HG03060 (cell line): ENCODE measurements at regions not wholly inside any gene's neighbourhood (a gene's known extent, or its start where the extent isn't known, plus 50 kb on each side); places are given as distances from the start of the nearest gene placed in this dataset.

Experiments
- ATAC-seq: cut with Tn5 transposase; IDR thresholded peaks from one replicate; pipeline ENCODE4 v1.9.1; 2021; ENCODE audit warnings: low read depth, moderate number of reproducible peaks; ENCODE audit not compliant: unreplicated experiment

DNA sequence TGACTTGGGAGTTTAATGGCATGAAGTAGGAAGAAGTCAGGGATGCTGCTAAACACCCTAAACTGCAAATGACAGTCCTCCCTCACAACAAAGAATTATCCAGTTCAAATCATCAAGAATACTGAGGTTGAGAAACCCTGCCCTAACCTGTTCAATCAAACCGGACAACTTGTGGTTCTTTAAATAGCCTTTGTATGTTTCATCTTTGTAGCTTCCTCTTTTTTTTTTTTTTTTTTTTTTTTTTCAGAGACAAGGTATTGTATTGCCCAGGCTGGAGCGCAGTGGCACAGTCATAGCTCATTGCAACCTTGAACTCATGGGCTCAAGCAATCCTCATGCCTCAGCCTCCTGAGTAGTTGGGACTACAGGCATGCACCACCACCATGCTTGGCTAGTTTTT is 52.5 kb upstream of the TTC29 start:
- ATAC-seq, result peak; percentile 49

DNA sequence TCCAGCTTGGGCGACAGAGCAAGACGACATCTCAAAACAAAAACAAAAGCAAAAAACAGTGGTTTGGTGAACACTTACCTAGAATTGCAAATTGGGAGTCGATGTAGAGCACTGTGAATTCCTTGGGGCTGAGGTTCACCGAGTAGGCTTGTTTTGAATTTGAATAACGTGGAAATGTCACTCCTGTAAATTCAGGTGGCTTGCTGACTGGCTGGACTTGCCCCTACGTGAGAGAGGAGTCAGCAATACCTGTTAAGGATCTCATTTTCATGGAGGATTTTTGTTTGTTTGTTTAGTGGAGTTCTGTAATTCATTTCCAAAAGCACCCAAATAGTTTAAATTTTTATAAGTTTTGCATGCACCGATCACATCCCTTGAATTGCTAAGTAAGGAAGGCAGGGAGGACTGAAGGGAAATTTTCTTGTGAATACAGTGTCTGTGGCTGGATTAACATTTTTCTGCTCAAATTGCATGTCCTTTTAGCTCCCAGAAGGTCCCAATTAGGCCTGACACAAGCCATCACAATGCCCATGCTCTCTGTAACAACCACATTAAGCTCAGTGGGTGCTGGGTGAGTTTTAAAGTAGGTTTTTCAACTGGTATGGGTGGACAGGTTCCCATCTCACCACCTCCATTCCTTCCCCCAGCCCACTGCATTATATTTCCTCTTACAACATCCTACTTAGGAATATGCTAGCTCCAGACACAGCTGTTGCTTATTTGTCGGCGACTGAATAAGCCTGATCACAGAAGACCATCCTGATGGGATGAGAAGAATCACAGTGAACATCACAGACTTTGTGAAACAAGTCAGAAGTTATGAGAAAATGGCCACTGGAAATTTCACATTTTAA is 58.5 kb upstream of the TTC29 start:
- ATAC-seq, result no peak

DNA sequence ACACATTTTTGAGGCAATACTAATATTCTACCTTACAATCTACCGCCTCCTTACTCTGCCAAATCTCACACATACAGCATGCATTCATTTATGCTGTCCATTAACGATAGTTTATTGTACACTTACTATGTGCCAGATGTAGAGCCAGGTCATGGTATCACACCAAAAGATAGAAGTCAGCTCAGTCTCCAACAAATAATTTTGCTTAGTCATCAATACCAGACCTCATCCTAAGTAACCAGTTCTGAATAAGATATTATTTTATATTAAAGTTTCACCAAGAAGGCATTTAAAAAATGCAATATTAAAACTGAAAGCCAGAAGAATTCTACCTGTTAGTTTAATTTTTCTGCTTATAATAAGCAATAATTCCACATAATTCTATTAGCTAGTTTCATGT is 60.6 kb upstream of the TTC29 start:
- ATAC-seq, result no peak

DNA sequence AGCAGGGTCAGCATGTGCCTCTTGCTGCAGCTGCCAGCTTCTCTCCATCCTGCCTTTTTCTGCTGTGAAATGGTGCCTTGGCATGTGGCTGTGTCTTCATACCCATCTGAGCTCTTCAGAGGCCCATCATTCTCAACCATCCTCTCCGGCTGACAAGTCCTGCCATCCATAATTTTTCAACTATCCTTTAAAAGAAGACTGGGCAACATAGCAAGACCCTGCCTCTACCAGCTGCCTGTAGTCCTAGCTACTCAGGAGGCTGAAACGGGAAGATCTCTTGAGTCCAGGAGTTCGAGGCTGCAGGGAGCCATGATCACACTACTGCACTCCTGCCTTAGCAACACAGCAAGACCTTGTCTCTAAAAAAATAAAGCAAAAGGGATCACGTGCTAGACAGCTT is 64.2 kb upstream of the TTC29 start:
- ATAC-seq, result no peak

DNA sequence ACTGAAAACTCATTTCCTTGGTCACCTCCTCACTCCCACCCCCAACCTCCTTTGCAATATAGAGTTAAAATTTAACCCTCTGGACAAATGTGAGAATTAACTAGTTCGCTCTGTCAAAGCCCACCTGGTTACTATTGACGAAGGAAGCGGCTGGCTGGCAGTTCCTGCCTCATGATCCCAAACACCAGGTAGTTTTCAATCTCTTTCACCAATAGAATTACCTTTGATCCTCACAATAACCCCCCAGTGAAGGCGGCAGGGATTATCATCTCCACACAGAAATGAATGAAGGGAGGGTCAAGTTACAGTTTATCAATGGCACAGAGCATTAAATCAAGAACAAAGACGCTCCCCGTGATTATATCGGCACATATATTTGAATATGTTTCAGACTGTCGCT is 65.7 kb upstream of the TTC29 start:
- ATAC-seq, result no peak

DNA sequence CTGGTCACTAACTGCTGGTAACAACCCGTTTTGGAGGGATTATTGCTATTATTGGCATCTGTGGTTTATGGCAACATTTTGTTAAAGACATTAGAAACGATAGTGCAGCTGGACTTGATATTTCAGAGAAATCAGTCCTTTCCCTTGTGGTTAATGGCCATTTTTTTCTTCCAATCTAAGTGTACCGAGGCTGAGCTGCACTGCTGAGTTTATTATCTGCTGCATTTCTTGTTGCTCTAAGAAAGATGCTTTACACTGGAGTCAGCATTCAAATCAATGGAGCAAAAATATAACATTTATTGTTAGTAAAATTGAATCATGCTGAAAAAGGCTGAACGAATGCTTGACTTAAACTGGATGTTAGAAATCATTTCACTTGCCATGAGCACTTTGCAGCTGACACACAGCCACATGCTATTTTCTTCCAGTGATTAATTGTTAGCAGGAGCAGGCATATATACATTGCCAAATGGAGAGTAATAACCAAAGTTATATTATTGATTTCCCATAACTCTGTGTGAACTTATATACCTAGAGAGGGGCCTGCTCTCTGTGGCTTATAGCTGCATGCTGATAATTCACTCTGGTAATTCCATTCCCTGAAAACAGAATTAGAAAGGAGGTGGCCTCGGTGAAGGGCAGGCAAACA is 66.5 kb upstream of the TTC29 start:
- ATAC-seq, result no peak

DNA sequence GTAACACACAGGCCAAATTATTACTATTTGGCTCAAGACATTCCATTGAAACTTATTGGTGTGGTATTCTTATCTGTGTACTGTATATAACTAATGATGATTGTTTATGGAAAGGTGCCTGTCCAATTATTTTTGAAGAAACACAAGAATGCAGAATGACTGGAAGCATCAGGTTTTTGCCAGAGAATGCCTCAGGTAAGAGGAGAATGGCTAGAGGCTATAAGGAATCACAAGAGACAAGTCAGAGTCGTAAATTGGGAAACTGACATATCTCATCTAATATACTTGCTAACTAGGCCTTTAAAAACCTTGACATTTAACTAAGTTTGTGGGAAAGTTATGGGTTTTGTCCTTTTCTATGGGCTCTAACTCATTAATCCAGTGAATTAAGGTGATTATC is 69.3 kb upstream of the TTC29 start:
- ATAC-seq, result no peak

DNA sequence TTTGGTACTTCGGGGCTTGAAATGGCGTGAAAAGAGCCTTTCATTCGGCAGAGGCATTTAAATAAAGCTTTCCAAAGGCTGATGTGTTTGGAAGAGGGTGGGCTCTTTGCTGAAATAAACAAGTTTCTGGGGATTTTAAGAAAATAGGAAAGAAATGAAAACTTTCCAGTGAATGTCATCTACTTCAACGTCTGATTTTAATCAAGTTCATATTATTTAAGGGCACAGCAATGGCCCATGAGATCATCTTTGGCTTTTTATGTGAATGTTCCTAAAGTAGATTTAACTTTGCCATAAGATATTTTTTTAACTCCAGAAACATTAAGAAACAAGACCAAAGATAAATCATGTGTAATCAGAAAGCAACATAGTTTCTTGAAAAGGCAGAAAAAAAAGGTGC is 69.8 kb upstream of the TTC29 start:
- no peak for ATAC-seq

DNA sequence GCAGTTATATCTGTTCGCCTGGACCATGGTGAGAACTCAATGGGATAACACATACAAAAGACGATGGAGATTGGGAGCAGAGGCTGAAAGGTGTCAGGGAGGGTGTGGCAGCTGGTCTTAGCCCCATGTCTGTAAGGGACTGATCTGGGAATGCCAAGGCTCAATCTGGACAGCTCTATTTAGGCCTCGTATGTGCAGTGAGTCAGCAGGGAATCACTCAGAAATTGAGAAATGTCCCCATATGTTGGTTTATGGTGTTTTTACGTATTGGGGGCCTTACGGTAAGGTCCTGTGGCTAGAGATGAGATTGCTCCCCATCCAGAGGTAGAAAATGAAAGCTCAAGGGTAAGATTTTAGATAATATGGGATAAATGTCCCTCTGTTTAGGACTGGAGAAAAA is 71.4 kb upstream of the TTC29 start:
- ATAC-seq, result no peak

DNA sequence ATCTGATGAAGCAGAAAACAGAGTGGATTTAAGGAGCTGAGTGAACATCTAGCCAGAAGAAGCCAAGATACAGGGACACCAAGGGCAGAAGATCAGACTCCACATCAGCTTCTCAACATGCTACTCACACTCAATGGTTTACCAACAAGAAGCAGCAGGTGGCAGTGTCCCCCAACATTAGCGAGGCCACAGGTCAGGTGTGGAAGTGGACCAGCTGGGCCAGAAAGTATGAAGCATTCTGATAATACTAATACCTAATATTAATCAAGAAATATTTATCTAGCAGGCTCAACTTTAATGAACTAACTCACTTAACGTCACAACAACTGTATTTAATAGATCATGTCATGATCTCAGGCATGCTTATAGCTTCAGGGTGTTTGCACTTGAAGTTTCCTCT is 73.4 kb upstream of the TTC29 start:
- ATAC-seq, result peak; percentile 80

DNA sequence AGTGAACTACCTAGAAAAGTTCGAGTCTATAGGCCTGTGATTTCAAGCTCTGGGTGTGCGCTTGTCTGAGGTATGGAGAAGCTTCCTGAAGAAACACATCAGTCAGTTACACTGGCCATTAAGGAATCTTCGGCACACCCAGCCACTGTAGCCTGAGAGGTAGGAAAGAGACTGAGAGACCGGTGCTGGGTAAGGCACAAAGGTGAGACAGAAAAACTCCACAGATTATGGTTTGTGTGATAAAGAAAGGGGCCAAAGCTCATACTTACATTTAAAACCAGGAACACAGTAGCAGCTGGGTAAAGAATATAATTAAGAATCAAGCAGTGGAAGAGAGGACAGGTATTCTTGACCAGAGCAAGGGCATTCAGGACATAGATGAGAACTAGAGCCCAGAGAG is 74.8 kb upstream of the TTC29 start:
- ATAC-seq, result no peak

DNA sequence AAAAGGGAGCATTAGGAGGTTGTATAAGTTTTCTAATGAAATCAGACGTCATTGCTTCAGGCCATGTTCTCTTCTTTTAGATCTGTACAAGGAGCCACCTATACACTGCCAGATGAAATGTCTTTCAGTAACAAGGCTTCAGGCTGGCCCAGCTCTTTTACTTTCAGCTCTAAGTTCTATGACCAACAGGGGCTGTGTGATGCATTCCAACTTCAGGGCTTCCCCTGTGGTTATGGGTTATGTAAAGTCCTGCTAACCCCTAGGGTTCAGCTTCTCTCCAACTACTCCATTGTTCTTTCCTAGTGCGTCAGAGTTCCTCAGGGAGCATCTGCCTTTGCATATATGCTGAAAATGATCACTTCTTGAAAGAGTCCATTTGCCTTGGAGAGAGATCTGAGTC is 79.4 kb upstream of the TTC29 start:
- ATAC-seq, result no peak

DNA sequence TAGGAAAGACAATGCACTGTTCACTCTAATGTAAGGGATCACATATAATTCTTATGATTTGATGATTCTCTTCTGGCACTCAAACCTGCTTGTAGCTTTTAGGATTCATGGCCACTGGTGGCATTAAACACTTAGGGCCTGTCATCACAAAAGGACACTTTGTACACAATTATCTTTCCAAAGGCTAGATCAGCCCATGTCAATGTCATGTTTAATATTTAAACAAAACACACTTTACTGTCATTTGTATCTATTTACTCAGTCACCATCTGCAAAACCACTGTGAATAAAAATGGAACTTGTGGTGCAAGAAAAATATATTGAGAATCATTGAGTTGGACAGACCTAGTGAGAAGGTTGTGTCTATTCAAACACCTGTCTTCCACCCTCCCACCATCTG is 83.6 kb upstream of the TTC29 start:
- ATAC-seq, result no peak

DNA sequence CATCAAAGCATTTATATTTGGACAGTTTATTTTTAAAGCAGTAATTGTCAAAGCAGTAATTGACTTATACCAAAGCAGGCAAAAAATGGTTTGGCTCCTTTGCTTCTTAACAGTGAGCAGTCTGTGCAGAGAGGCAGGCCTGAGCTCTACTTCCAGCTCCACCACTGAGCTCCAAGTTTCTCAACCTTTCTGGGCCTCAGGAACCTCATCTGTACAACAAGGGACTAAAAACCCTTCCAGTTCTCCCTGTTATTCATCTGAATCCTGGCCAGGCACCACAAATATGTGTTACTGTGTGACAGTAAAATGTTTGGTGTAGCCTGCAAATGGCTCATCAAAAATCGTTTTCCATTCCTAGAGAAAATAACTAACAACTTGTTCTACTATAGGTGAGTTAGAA is 88.7 kb upstream of the TTC29 start:
- no peak for ATAC-seq

DNA sequence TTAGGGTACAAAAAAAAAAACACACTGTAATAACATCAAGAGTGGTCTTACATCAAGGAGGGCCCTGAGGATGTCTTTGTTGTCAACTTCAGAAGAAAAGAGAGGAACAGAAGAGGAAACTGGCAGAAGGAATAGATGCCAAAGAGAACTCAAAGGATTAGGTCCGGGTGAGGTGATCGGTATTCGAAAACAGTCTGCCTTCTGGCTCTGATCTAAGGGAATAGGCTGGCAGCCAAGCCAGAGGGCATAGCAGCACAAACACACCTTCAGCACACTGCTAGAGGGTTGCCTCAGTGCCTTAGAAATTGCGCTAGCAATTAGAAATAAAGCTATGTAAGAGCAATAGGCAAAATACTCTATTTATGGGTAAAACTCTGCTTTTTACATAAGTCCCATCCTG is 91.4 kb upstream of the TTC29 start:
- no peak for ATAC-seq

DNA sequence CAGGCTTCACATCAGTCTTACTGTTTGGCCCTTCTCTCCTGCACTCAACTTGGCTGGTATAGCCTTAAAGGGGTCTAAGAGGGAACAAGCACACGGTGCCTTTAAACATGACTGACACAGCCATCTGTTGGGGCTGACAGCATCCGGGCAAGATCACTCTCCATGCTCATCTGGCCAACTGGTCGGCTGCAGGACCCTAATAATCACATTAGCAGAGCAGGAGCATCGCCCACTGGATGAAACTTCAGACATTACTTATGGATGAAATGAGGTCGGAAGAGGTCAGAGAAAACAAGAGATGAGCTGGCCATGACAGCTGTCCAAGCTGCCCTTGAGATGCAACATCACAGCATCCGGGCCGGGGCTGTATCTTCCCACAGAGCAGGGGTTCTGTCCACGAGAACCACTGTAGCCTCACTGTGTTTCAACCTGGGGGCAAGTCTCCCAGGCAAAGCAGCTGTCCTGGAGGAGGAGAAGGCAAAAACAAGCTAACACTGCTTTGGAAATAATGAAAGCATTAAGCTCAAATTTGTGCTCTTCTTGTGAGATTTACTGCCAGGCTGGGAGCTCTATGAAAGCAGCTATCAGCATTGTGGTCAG is 94.4 kb upstream of the TTC29 start:
- ATAC-seq, result no peak

DNA sequence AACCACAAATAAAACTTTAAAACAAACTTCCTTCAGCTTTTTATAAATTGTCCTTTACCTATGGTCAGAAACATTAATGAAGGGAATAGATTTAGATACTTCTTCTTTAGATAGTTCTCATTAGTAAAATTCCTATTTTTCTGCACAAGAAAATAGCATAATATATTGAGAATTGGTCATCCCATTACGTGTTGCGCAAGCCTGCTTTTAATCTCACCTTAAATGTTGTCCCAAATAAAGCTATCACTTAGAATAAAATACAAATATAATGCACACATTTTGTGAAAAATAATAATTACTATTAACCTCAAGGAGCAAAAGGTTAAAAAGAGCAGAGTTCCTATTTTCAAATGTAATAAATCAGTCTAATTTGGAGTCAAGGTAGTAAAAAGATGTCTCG is 95.2 kb upstream of the TTC29 start:
- no peak for ATAC-seq

DNA sequence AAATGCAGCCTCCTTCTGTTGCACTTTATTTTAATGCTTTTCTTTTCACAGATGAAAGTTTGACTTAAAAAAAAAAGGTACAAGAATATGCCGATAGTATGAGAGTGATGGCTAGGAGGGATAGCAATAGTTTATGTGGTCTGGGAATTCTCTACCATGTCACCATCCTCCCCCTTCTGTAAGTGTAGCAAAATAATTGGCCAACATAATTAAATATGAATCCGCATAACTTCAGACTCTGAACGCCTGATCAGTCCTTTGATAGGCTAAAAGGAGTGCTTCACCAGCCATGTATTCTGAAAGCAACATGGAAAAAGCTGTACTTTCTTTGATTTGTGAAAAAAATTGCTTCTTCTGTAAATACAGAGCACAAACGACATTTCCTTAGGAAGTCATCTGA is 95.7 kb upstream of the TTC29 start:
- ATAC-seq, result no peak

DNA sequence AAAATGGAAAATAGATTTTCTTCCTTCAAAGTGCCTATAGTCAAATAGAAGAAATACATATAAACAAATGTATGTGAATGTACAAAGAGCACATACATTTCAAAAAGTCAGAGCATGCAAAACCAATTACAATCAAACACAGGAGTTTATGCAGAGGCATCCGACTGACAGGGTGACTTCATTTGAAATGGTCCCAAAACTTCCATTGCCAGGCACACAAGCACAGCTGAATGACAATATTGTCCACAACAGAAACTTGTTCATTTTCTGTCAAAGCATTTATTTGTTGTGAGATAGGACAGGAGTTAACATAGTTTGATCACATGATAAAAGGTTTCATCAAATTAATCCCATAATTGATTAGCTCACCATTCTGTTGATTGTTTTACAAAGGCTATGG is 96.4 kb upstream of the TTC29 start:
- no peak for ATAC-seq

DNA sequence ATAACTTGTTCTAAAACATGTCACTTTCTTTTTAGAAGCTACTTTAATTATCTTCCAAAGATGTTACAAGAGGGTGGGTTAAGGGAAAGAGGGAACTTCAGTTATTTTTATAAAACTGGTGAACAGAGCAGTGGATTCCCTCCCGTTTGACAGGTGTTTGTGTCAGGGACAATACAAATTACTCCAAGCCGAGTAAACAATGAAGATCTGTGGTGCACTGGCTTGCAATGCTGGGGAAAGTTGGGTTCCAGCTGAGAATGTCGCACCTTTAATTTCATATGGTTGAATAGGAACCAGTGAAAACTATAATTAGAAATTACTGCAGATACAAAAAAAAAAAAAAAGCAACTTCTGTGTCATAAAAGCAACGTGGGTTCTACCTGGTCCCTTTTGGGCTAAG is 98.6 kb upstream of the TTC29 start:
- ATAC-seq, result no peak

DNA sequence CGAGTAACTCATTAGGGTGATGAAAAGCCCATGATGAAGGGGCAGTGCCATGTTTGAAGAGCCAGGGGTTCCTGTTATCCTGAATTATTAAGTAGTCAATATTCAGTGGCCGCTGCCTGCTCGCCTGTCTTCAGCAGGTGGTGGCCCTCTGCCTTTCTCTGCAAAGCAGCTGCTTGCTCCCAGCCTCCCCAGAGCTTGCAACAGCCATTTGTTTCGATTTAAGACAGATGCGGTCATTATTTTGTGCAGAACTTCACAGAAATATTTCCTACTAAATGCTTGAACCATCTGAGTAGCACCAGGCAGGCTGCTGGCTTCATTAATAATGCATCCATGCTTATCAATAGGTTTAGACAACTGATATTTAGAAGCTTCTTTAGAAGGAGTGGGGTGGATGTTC is 104.3 kb upstream of the TTC29 start:
- no peak for ATAC-seq

DNA sequence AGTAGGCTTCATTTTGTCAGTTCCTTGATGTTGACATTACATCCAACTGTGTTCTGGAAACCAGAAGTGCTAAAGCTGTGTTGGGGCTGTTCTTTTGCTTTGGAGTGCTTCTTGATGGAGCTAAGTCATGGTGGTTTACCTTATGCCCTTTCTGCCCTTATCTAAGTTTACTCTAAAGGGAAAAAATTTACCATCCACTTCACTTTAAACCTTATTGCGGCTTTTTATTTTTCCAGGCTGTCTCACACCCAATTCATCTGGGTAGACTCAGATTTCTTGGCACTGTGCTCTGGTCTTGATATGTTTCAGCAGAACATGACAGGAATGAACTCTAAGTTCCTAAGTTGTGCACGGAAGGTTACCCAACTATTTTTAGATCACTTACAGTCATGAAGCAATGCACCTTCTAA is 104.7 kb upstream of the TTC29 start:
- no peak for ATAC-seq
